ENCODE measurements at regions not wholly inside any gene's neighbourhood (a gene's known extent, or its start where the extent isn't known, plus 50 kb on each side); places are given as distances from the start of the nearest gene placed in this dataset.

GRCh38 chr6:1554141-1554475, 55.6 kb upstream of the FOXC1 start:
- DNase-seq, result no peak

GRCh38 chr6:1554476-1555310, 55.0 kb upstream of the FOXC1 start:
- peak; percentile 82 for DNase-seq

- DNase-seq, result no peak
These were observed 51.3 kb upstream of the FOXC1 start for GRCh38 chr6:1558388-1558787.

All from midbrain (tissue), 1 donor.